GM10248 (cell line): ENCODE measurements at regions not wholly inside any gene's neighbourhood (a gene's known extent, or its start where the extent isn't known, plus 50 kb on each side); places are given as distances from the start of the nearest gene placed in this dataset.

Experiments used
- CTCF ChIA-PET: fragments of 300-600 bp; sonication (Branson Sonifier 250); formaldehyde crosslinking; extraction: SDS; loops from one replicate; lab custom pipeline; 2021; ENCODE audit warnings: antibody characterized with exemption; lab: Yijun Ruan, JAX
- POLR2A ChIA-PET: fragments of 350-650 bp; sonication (Branson Sonifier 250); formaldehyde crosslinking; extraction: SDS; loops from one replicate; lab custom pipeline; 2020; ENCODE audit warnings: antibody characterized with exemption; lab: Yijun Ruan, JAX
- DNase-seq: peaks from one replicate; pipeline ENCODE4 v3.0.0; 2012; ENCODE audit errors: extremely low spot score
- TF ChIP-seq, protein P1 (sequence below): IDR thresholded peaks from 2 replicates; pipeline ENCODE4 v1.5.1; 2012; ENCODE audit warnings: mild to moderate bottlenecking, low read depth; ENCODE audit errors: extremely low read depth, missing control alignments, control extremely low read depth

DNA sequence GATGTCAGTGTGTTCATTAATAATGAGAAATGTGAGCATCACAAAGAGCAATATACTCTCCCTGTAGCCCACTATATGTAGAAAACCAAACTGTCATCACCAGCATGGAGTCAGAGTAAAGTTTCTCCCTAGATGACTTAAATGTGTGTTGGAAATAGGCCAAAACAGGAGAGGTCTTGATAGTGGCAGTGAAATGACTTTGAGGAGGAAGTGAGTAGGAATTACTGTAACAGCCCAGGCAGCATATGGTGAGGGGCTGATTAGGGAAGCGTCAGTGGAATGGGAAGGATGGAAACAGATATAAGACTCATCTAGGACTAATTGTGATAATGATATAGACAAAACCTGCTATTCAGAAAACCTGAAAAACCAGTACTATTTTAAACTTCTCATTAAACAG lies 83.9 kb downstream of the ATXN3L start:
- ChIA-PET CTCF (no interaction called here), POLR2A (no interaction called here)
- TF ChIP-seq, protein P1, sequence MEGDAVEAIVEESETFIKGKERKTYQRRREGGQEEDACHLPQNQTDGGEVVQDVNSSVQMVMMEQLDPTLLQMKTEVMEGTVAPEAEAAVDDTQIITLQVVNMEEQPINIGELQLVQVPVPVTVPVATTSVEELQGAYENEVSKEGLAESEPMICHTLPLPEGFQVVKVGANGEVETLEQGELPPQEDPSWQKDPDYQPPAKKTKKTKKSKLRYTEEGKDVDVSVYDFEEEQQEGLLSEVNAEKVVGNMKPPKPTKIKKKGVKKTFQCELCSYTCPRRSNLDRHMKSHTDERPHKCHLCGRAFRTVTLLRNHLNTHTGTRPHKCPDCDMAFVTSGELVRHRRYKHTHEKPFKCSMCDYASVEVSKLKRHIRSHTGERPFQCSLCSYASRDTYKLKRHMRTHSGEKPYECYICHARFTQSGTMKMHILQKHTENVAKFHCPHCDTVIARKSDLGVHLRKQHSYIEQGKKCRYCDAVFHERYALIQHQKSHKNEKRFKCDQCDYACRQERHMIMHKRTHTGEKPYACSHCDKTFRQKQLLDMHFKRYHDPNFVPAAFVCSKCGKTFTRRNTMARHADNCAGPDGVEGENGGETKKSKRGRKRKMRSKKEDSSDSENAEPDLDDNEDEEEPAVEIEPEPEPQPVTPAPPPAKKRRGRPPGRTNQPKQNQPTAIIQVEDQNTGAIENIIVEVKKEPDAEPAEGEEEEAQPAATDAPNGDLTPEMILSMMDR: no peak
- no peak for DNase-seq

GRCh38 chrX:13232484-13232883 lies 87.4 kb downstream of the ATXN3L start:
- POLR2A ChIA-PET: no interaction called here
- TF ChIP-seq, protein P1: no peak
- no peak for DNase-seq
- CTCF ChIA-PET: interaction anchor here (0.8 kb wide), 1 partner anchor 286 kb away, joined by 3 read pairs; no protein-coding TSS in a partner anchor

DNA sequence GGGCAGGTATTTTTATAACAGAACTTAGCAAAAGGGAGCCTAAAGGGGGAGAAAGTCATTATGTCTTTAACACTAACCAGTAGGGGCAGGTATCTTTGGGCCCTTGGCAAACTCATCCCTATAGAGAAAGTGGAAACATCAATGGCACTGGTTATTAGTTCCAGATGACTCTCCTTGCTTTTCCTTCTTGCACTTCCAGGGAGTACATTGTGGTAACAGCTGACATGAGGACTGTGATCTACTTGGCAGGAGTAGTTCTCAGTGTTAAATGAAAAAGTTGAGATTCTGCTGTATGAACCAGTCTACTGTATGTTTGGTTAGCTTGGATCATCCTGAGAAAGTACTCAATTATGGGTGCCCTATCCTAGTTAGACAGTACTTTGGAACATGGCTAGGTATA lies 93.6 kb downstream of the ATXN3L start:
- DNase-seq: no peak
- CTCF ChIA-PET: interaction anchor here (1.6 kb wide), 1 partner anchor 27 kb away, joined by 3 read pairs; no protein-coding TSS in a partner anchor
- POLR2A ChIA-PET: no interaction called here
- TF ChIP-seq, protein P1: no peak

GRCh38 chrX:13223868-13224567 lies 95.8 kb downstream of the ATXN3L start:
- TF ChIP-seq, protein P1: no peak
- ChIA-PET POLR2A (no interaction called here), CTCF (no interaction called here)
- DNase-seq: no peak

GRCh38 chrX:13220916-13221315 lies 98.9 kb downstream of the ATXN3L start:
- POLR2A ChIA-PET: no interaction called here
- CTCF ChIA-PET: interaction anchor here (1.3 kb wide), 1 partner anchor 19 kb away, joined by 3 read pairs; no protein-coding TSS in a partner anchor
- TF ChIP-seq, protein P1: no peak
- DNase-seq: peak; percentile 9

DNA sequence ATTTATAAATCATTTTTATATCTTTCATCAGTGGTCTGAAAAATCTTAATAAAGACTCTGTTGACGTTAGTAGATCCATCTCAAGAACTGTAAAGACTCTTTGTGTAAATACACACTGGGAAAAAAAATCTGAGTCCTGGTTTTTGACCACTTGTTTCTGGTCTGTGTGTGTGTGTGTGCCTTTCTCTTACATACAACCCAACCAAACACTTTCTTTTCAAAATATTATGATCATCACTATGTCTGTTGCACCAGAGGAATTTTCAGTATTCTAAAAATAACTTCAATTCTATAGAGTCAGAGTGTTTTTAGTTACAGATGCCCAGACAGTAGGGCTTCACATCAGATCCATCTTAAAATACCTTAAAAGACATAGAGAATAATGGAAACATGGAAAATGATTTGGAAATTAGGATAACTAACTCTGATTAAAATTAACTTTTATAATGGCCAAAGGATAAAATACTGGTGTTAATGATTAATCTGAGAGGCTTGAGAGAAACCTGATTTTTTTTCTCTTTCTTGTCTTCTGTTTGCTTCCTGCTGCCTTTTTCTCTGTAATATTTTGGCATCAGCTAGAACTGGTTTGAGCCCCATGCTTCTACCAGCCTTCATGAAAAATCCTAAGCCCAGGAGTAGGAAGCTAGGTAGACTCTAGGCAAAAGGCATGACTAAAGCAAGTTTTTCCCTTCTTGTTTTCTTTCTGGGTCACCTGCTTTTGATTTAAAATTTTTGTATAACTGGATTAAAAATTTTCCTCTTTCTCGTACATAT lies 99.7 kb downstream of the ATXN3L start:
- ChIA-PET CTCF (interaction anchor here (1.3 kb wide), 1 partner anchor 19 kb away, joined by 3 read pairs; no protein-coding TSS in a partner anchor), POLR2A (no interaction called here)
- DNase-seq: no peak
- TF ChIP-seq, protein P1: no peak
